ENCODE measurements at regions not wholly inside any gene's neighbourhood (a gene's known extent, or its start where the extent isn't known, plus 50 kb on each side); places are given as distances from the start of the nearest gene placed in this dataset.

GRCh38 chr9:23926368-23926767, 100.3 kb upstream of the ELAVL2 start:
- DNase-seq = no peak
- Histone ChIP-seq H3K4me3 (no peak overlapping the region), H3K27me3 (no peaks in the 10 kb centered on the region), H3K27ac (no peak overlapping the region), H3K36me3 (no peaks in the 10 kb centered on the region), H3K4me1 (no peaks in the 10 kb centered on the region), H3K9me3 (no peaks in the 10 kb centered on the region)
- intact Hi-C loops (cut with DNase I; ENCODE audit: low total_unique reads) (no loop called here), in situ Hi-C loops (cut with MboI; ENCODE audit: low pct_ligation_motif_present in 1 of 4, low pct_unique_long_range_greater_than_20kb in 1 of 4, low sequenced_read_pairs in 3 of 4) (no loop called here)
- TF ChIP-seq CTCF (IDR thresholded peaks at IDR 0.05) (no peak), POLR2AphosphoS5 (IDR thresholded peaks at IDR 0.05) (no peak), EP300 (IDR thresholded peaks at IDR 0.05; ENCODE audit: low read depth) (no peak), POLR2A (IDR thresholded peaks at IDR 0.05) (no peak)

GRCh38 chr9:23914431-23915003, 88.5 kb upstream of the ELAVL2 start:
- no peak for DNase-seq
- in situ Hi-C loops (cut with MboI; ENCODE audit: low pct_ligation_motif_present in 1 of 4, low pct_unique_long_range_greater_than_20kb in 1 of 4, low sequenced_read_pairs in 3 of 4) = no loop called here

GRCh38 chr9:23907343-23907742, 81.3 kb upstream of the ELAVL2 start:
- TF ChIP-seq POLR2AphosphoS5 (IDR thresholded peaks at IDR 0.05) = no peak
- TF ChIP-seq CTCF (IDR thresholded peaks at IDR 0.05) = no peak
- TF ChIP-seq EP300 (IDR thresholded peaks at IDR 0.05; ENCODE audit: low read depth) = no peak
- no peak for TF ChIP-seq POLR2A (IDR thresholded peaks at IDR 0.05)
- 67 to 68% methylated on average over 1 of the region's 1 CpG for WGBS, 2 donors (ENCODE audit: low coverage in 1 of 2)
- intact Hi-C loops (cut with DNase I; ENCODE audit: low total_unique reads) (no loop called here), in situ Hi-C loops (cut with MboI; ENCODE audit: low pct_ligation_motif_present in 1 of 4, low pct_unique_long_range_greater_than_20kb in 1 of 4, low sequenced_read_pairs in 3 of 4) (no loop called here)
- H3K9me3 ChIP-seq = no peaks in the 10 kb centered on the region
- no peaks in the 10 kb centered on the region for H3K36me3 ChIP-seq
- DNase-seq = no peak
- H3K27me3 ChIP-seq = no peaks in the 10 kb centered on the region
- no peaks in the 10 kb centered on the region for H3K4me1 ChIP-seq
- H3K27ac ChIP-seq = no peak overlapping the region
- no peak overlapping the region for H3K4me3 ChIP-seq

More at GRCh38 chr9:23914431-23915003, 88.5 kb upstream of the ELAVL2 start:
- no peak overlapping the region for H3K27ac ChIP-seq
- H3K27me3 ChIP-seq = no peaks in the 10 kb centered on the region
- no peaks in the 10 kb centered on the region for H3K36me3 ChIP-seq
- no peaks in the 10 kb centered on the region for H3K4me1 ChIP-seq
- no peaks in the 10 kb centered on the region for H3K9me3 ChIP-seq
- WGBS, 2 donors (ENCODE audit: low coverage in 1 of 2) = 92 to 93% methylated on average over 4 to 14 of the region's 17 CpGs
- H3K4me3 ChIP-seq = no peak overlapping the region
- intact Hi-C loops (cut with DNase I; ENCODE audit: low total_unique reads) = no loop called here
- no peak for TF ChIP-seq POLR2AphosphoS5 (IDR thresholded peaks at IDR 0.05)
- TF ChIP-seq POLR2A (IDR thresholded peaks at IDR 0.05) = no peak
- no peak for TF ChIP-seq CTCF (IDR thresholded peaks at IDR 0.05)
- no peak for TF ChIP-seq EP300 (IDR thresholded peaks at IDR 0.05; ENCODE audit: low read depth)

- H3K4me1 ChIP-seq = no peaks in the 10 kb centered on the region
- in situ Hi-C loops (cut with MboI; ENCODE audit: low pct_ligation_motif_present in 1 of 4, low pct_unique_long_range_greater_than_20kb in 1 of 4, low sequenced_read_pairs in 3 of 4) = loop anchor here in 1 of 4 donors (25.0 kb wide), 1 partner anchor 100 kb away; no protein-coding TSS in a partner anchor
- 48% methylated on average over 1 of the region's 1 CpG; no CpG with 5 or more reads in 1 of the 2 donors for WGBS, 2 donors (ENCODE audit: low coverage in 1 of 2)
These were observed 61.7 kb upstream of the ELAVL2 start for GRCh38 chr9:23887781-23888180.

More at GRCh38 chr9:23887781-23888180, 61.7 kb upstream of the ELAVL2 start:
- TF ChIP-seq POLR2AphosphoS5 (IDR thresholded peaks at IDR 0.05) (no peak), EP300 (IDR thresholded peaks at IDR 0.05; ENCODE audit: low read depth) (no peak), POLR2A (IDR thresholded peaks at IDR 0.05) (no peak), CTCF (IDR thresholded peaks at IDR 0.05) (no peak)
- no peak for DNase-seq
- no peaks in the 10 kb centered on the region for H3K27me3 ChIP-seq
- no peak overlapping the region for H3K4me3 ChIP-seq
- intact Hi-C loops (cut with DNase I; ENCODE audit: low total_unique reads) = no loop called here
- H3K9me3 ChIP-seq = peaks cover 0 to 9% of the 10 kb centered on the region in 2 donors
- no peaks in the 10 kb centered on the region for H3K36me3 ChIP-seq
- H3K27ac ChIP-seq = no peak overlapping the region
